ENCODE measurements at regions not wholly inside any gene's neighbourhood (a gene's known extent, or its start where the extent isn't known, plus 50 kb on each side); places are given as distances from the start of the nearest gene placed in this dataset.

DNA sequence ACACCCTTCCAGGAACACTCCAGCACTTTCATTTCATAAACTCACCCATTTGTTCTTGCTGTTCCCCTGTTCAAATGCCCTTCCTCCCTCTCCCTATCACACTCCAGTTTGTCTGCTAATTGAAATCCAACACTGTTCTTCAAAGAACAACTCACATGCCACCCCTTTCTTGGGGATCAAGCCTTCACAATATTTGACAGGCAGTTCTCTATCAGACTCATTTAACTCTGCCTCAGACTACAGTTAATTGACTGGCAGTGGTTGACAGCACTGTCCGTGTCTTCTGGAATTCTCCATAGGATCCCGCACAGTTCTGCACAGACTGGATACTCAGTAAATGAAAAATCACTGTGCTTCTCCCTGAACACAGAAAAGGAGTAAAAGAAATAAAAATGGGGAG, 87.8 kb downstream of the PMP22 start:
- TF ChIP-seq CTCF (IDR thresholded peaks at IDR 0.05; ENCODE audit: low read length) (no peak), EZH2 (IDR thresholded peaks at IDR 0.05; ENCODE audit: borderline replicate concordance, low read length) (no peak)
